T-helper 2 cell treated with Interferon-gamma antibody and Interleukin-4, amounts not matched to agents 100 ng/mL and 5 ng/mL, for 36 hours (primary cell): ENCODE measurements at regions not wholly inside any gene's neighbourhood (a gene's known extent, or its start where the extent isn't known, plus 50 kb on each side); places are given as distances from the start of the nearest gene placed in this dataset.
"Not testable (repeated sequence)": the region's sequence is repeated elsewhere in the genome, so short reads cannot be mapped to it uniquely, and the experiment has no call there.

Source experiments
- intact Hi-C: fragments of 100-400 bp; cut with micrococcal nuclease; formaldehyde crosslinking; loops from one replicate; pipeline ENCODE4 v1.15.1; 2023

- intact Hi-C loops = no loop called here
Observed at GRCh38 chr13:62510906-62511655, 1095.4 kb upstream of the PCDH20 start.

DNA sequence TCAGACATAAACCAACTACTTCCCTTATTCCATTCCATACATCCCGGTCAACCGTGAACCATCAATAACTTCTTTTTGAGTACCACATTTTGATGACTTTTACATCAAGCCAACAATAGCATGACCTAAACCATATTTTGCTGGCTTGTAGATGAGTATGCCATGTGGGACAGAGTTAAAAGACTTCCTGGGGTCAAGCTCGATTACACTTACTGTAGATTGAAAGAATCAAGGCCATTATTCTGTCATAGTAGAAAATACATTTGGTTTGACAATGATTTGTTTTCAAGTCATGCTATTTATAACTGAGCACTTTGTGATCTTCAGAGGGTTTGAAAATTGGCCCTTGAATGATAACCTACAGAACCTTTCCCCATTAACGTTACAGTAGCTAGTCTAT lies 1086.9 kb upstream of the PCDH20 start:
- intact Hi-C loops = no loop called here

- intact Hi-C loops = no loop called here
Observed at GRCh38 chr13:62489731-62490130, 1074.1 kb upstream of the PCDH20 start.

- intact Hi-C loops = no loop called here
Observed at GRCh38 chr13:62483774-62484173, 1068.1 kb upstream of the PCDH20 start.

GRCh38 chr13:62482351-62482750 lies 1066.7 kb upstream of the PCDH20 start:
- intact Hi-C loops = no loop called here

DNA sequence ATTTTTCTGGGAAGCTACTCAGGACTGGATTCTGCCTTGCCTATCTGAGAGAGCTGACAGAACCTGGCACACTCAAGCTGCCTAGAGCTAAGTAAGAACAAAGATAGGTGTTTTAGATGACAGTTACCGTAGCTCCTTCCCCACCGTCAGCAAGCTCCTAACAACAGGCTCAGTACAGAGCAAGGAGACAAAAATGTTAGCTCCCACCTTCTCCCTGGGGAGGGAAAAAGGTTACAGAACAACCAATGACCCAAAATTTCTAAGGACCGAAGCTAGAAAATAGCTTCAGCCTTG lies 1058.2 kb upstream of the PCDH20 start:
- intact Hi-C loops = no loop called here

GRCh38 chr13:62473190-62473943 lies 1057.7 kb upstream of the PCDH20 start:
- intact Hi-C loops = no loop called here

DNA sequence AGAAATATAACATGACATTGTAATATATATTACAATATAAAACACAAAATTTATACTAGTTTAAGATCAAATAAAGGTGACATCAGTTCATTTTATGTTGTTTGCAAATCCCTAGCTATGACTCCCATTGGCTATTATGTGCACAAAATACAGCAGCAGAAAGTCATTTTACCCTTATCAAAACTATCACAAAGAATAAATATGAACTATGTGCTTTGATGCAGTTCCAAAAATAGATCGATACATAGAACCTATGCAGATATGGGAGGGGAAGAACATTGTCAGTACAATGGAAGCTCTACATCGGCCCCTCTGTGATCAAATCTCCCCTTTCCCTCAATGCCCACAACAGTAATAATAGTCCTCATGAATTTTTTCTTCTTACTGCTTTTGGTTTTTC lies 1038.1 kb upstream of the PCDH20 start:
- intact Hi-C loops = no loop called here

DNA sequence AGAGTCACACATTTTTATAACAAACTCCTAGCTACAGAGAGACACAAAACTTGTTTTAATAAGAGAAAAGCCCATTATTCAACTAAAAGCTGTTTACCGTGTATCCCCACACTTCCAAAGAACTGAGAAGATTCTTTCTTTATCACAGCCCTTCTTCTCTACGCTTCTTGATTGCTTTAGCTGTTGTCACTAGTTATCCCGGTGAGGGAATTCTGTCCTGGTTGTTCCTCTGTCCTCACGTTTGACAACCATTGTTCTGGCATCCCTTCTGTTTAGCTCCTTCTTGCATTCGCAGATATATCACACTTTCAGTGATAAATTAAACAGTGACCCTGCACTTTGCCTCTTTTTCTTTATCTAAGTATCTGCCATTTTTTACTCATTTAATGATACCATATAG lies 1035.1 kb upstream of the PCDH20 start:
- intact Hi-C loops = no loop called here

DNA sequence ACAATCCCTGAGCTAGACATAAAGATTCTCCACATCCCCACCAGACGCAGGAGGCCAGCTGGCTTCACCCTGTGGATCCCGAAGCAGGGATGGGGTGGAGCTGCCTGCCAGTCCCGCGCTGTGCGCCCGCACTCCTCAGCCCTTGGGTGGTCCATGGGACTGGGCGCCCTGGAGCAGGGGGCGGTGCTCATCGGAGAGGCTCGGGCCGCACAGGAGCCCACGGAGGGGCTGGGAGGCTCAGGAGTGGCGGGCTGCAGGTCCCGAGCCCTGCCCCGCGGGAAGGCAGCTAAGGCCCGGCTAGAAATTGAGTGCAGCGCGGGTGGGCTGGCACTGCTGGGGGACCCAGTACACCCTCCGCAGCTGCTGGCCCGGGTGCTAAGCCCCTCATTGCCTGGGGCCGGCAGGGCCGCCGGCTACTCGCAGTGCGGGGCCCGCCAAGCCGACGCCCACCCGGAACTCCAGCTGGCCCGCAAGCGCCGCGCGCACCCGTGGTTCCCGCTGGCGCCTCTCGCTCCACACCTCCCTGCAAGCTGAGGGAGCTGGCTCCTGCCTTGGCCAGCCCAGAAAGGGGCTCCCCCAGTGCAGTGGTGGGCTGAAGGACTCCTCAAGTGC lies 1032.2 kb upstream of the PCDH20 start:
- intact Hi-C loops = not testable (repeated sequence)

DNA sequence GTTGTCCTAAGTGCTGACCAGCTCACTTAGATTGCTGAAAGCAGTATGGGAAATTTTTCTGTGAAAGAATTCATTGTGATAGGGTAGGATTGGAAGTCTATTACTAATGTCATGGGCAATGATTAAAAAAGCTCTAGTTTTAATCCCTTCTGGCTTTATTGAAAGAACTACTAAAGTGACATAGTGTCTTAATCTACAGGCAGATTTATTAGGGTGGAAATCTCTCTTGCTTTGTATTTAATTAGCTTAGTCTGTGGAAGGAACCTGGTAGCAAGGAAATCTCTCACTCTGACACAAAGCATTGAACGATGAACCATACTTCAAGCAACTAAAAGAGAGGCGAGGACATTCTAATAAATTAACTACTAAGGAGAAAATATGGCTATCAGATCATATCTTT lies 1029.2 kb upstream of the PCDH20 start:
- intact Hi-C loops = no loop called here

GRCh38 chr13:62434081-62434480 lies 1018.4 kb upstream of the PCDH20 start:
- intact Hi-C loops = no loop called here

DNA sequence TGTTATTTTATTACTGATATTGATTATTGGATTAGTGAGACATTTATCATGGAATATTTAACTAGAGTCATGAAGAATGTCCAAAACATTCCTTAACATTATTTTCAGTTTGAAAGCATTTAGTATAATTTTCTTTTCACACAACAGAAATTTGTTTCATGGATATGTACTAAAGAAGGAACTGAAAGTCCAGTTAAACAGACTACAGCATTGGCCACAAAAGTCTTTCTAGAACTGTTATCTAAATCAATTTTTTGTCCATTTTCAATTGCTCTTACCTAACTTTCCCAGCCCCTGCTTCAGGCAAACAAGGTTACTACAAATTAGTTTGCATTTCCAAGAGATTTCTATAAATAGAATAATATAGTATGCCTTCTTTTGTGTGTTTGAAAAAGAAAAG lies 1018.0 kb upstream of the PCDH20 start:
- intact Hi-C loops = no loop called here

- intact Hi-C loops = no loop called here
Observed at GRCh38 chr13:62432906-62433305, 1017.3 kb upstream of the PCDH20 start.

DNA sequence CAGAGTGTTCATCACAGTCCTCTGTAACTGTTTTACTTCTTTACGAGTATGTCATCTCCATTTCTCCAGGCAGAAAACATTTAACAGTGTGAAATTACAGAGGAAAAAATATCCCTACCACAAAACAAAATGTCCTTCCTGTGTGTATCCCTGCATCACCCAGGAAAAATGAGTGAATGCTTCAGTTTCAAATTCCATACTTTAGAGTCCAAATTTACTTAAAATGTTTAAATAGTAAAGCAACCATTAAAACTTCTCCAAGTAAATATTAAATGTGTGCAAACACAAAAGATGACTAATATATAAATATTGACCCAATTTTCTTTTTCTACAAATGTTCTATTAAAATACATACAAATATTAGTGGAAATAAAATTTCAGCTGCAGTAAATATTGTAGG lies 1016.6 kb upstream of the PCDH20 start:
- intact Hi-C loops = no loop called here

DNA sequence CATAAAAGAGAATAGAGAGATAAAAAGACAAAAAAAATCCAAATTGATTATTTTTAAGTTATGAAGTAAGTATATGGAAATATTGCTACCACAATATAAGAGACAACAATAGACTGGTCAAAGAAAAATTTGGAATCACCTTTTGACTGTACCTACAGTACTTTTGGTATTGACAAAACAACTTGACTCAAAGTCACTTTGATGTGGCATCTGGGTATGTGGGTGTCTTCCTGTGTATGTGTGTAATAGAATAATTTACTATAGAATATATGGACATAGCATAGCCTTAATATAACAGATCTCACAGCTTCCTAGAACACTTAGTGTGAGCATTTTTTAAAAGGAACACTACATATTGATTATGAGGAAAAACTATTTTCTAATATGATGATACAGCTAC lies 1016.2 kb upstream of the PCDH20 start:
- intact Hi-C loops = no loop called here

- intact Hi-C loops = no loop called here
Observed at GRCh38 chr13:62418872-62419271, 1003.2 kb upstream of the PCDH20 start.

GRCh38 chr13:62418376-62418775 lies 1002.7 kb upstream of the PCDH20 start:
- intact Hi-C loops = no loop called here

DNA sequence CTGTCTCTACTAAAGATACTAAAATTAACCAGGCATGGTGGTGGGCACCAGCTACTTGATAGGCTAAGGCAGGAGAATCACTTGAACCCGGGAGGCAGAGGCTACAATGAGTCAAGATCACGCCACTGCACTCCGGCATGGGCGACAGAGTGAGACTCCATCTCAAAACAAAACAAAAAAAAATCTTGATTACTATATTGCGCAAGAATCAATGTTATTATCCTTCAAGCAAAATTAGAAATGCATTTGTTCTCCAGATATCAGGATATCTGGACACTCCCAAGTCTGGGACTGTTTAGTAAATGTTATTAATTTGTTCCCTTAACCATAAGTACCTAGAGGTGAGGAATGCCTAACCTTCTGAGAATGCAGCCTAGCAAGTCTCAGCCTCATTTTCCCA lies 992.2 kb upstream of the PCDH20 start:
- intact Hi-C loops = no loop called here

DNA sequence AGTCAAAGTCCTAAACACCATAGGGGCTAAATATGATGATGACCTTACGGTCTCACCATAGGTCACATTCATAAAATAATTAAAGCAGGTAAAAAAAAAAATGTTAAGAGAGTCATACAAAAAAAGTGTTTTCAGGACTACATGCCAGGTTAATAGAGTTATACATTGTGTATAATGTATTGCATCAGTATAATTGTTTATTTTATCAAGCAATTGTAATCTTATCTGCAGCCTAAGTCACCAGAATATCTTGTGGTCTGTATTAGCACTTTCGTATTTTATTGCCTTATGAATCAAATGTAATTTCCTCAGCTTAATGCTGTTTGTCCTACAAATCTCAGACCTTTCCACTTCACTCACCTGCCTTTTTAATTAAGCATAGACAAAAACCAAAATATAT lies 972.9 kb upstream of the PCDH20 start:
- intact Hi-C loops = no loop called here

GRCh38 chr13:62387647-62388046 lies 972.0 kb upstream of the PCDH20 start:
- intact Hi-C loops = no loop called here

GRCh38 chr13:62379241-62379640 lies 963.6 kb upstream of the PCDH20 start:
- intact Hi-C loops = not testable (repeated sequence)

GRCh38 chr13:62377838-62378237 lies 962.2 kb upstream of the PCDH20 start:
- intact Hi-C loops = no loop called here
